GM19452 (cell line): ENCODE measurements at regions not wholly inside any gene's neighbourhood (a gene's known extent, or its start where the extent isn't known, plus 50 kb on each side); places are given as distances from the start of the nearest gene placed in this dataset.
"Not testable (repeated sequence)": the region's sequence is repeated elsewhere in the genome, so short reads cannot be mapped to it uniquely, and the experiment has no call there.

Experiments used
- ATAC-seq: cut with Tn5 transposase; IDR thresholded peaks from one replicate; pipeline ENCODE4 v1.9.1; 2021; ENCODE audit not compliant: unreplicated experiment

- ATAC-seq, result no peak
Measured at GRCh38 chrX:97850911-97851310, 967.2 kb downstream of the RPA4 start.

DNA sequence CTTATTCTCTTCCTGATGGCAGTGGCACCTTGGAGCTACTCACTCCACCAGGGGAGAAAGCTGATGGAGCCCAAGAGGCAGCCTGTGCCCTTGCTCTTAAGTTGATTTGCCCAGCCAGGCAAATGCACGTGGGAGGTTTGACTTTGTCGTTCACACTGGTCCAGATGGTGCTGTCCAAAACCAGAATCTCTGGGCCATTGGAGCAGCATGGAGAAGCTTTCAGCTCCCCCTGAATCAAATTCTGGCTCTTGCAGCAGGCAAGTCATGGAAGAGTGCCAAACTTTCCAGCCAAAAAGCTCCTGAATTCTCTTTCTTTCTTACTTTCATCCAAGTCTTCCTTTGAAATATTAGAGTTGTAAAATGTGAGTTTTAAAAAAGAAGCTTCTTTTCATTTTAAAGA, 970.4 kb downstream of the RPA4 start:
- no peak for ATAC-seq

DNA sequence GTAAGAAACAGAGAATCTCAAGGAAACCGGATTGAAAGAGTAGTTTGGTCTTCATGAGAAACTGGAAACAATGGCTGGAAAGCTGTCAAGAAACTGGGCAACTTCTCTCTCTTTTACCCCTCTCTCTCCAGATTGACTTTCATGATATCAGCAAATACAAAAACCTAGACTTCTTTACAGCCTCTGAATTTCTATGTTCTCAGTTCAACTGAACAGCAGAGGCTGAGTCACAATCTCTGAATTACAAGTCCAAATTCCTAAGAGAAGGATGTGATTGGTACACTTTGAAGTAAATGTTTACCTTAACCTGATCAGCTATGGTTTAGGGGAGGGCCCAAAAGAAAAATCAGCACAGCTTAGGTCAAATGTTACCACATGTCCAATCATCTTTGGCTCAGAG, 974.9 kb downstream of the RPA4 start:
- ATAC-seq, result no peak

DNA sequence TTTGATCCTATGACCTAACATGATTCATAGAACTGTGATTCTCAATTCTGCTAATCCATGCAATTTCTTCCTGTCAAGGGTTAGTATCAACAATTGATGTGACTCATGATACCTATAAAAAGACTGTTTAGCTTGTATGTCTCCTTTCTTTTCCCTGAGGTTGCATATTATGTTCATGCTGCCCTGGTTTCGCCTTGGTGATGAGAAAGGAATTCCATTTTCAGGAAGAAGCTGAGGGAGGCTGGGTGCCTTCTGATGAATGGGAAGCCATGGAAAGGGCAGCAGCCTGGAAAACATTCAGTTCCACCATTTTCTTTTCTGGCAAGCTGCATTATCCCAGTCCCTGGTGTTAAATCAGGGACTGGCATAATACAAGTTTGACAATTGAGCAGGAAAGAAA, 976.5 kb downstream of the RPA4 start:
- ATAC-seq, result no peak

DNA sequence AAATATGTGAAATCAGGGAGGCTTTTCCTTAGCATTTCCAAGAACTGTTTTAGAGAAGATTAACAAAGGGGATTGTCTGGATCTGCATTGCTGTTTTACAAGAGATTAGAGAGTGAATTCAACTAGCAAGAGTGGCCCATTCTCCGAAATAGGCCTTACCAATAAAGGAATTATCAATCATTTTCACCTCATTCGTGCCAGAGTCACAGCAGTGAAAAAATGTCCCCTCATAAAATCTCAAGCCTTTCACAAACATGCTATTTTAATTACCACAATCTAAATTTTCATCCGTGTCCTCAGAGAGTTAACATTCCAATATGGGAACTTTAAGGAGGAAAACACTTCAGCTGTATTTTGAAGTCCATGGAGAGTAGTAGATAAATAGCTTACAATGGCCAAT, 979.6 kb downstream of the RPA4 start:
- ATAC-seq, result no peak

GRCh38 chrX:97867266-97867665, 983.6 kb downstream of the RPA4 start:
- ATAC-seq, result no peak

DNA sequence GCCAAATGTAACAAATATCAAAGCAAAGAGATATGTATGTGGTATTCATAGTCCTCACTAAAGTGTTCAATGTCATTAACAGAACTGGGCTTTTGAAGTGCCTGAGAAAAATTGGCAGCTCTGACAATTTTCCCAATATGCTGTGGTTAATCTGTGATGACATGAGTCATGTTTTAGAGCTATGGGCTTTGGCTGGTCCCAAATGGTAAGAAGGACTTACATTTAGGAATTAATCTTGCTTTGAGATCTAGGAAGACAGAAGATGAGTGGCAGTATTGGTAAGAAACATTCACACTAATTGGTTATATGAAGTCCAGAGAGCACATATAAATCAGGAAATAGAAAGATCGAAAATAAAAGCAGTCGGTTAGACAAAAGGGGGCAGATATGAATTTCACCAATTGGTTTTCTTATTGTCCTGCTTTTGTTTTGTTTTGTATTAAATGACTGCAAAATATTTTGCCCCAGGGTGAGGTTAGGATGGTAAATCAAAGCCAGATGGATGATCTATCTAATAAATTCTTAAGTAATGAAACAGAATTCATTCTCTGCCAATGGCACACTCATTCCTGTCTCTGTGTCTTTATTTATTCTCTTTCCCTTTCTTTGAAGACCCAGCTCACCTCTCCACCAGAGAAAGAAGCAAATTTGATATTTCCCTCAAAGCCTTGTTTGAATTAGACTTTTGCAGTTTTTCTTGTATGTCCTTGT, 993.1 kb downstream of the RPA4 start:
- ATAC-seq, result no peak

DNA sequence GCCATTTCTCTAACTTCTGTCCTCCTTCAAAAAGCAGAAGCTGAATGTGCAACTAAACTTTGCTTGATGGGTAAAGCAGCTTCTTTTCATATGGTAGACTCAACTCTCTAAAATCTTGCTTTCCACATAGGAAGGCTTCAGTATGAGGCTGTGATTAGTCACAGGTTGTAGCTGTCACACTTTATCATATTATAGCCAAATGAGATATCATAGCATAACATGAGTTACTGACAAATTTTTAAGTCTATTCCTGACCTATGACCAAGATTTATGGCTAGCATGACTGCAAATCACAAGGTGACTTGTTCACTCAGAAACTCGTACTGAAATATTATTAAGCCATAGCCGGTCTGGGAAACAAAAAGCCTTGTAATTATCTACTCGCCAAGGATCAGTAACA, 998.6 kb downstream of the RPA4 start:
- no peak for ATAC-seq

DNA sequence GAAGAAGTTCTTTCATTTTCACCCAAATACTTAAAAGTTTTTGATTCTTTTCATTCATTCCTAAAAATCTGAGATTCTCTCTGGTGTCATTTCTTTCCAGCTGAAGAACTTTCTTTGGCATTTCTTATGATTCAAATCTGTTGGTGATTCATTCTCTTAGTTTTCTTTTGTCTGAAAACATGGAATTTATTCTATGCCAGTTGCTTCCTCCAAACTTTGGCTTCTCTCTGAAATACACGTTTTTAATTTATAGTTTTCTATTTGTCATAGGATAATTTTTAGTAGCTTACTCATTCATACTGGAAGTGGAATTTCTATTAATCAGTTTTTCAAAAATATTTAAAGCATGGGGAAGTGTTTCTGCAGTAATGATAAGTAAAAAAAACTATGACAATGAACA, 1012.0 kb downstream of the RPA4 start:
- ATAC-seq, result no peak

DNA sequence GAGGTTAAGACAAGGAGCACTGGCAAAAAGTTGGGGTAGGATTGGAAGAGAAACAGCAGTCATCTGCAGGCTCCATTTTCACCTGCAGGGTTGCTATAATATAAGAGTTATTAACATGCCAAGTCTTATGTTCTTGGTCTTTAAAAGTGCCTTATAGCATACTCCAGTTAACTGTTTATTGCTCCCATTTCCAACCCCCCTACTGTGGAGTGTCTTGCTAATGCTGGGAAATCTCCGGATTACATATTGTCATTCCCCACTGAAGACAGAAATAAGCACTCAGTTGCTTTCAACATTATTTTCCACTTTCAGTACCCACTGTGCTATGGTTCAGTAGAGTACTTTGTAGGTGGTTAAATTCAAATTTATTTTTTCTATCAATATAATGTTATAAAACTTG, 1014.3 kb downstream of the RPA4 start:
- ATAC-seq, result no peak

GRCh38 chrX:97898798-97899197, 1015.1 kb downstream of the RPA4 start:
- no peak for ATAC-seq

- ATAC-seq, result no peak
Measured at GRCh38 chrX:97907791-97908190, 1024.1 kb downstream of the RPA4 start.

- ATAC-seq, result peak; percentile 80
Measured at GRCh38 chrX:97909245-97909644, 1025.5 kb downstream of the RPA4 start.

- ATAC-seq, result not testable (repeated sequence)
Measured at GRCh38 chrX:97915390-97915789, 1031.7 kb downstream of the RPA4 start.

- not testable (repeated sequence) for ATAC-seq
Measured at GRCh38 chrX:97921223-97921622, 1037.5 kb downstream of the RPA4 start.

GRCh38 chrX:97931586-97931985, 1047.9 kb downstream of the RPA4 start:
- no peak for ATAC-seq

GRCh38 chrX:97936296-97936695, 1052.6 kb downstream of the RPA4 start:
- no peak for ATAC-seq

DNA sequence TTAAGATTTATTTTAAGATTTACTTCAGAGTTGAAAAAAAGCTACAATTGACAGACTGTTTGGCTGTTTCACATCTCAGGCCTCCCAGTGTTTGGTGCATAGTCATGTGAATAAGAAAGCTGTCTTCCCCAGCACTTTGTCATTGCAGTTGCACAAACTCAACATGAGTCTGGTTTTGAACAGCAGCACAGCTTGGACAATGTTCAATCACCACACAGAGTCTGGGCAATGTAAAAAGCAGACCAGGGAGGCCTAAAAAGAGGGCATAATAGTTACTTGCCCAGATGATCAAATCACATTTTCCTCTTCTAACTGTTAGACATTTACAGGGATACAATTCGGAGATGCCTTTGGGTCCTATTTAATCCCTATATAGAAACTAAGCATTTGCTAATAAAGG, 1055.0 kb downstream of the RPA4 start:
- ATAC-seq, result no peak

- no peak for ATAC-seq
Measured at GRCh38 chrX:97968376-97969163, 1084.9 kb downstream of the RPA4 start.

DNA sequence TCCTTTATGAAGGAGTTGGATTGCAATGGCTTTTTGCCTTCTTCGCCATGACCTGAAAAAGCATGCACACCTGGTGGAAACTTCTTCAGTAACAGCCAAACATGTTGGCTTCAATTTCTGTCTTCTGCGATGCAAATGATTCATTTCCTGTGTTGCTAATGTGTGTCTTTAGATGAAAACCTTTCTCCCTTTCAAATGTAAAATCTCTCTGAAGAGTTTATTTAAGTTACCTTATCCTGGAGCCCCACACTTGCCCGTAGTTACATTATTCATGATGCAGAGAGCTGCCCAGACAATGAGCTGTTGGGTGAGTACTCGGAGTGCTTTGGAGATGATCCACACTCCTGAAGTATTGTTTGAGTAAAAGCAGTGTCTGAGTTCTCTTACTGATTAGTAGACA, 1100.9 kb downstream of the RPA4 start:
- ATAC-seq, result no peak

GRCh38 chrX:97985096-97985495, 1101.4 kb downstream of the RPA4 start:
- no peak for ATAC-seq

DNA sequence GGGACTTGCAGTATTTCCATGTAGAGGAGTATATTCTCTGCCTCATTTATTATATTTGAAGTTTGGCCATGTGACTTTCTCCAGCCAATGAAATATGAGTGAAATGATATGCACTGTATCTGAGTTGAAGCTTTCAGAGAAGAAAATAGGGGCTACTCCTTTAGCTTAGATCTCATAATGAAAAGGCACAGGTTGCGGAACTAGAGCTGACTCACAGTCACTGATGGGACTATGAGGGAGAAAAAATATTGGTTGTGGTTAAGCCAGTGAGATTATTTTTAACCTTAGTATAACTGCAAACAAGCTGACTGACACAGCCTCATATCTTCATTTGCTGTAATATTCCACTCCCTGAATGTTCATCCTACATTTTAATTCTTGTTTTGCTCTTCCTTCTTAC, 1104.3 kb downstream of the RPA4 start:
- ATAC-seq, result no peak

DNA sequence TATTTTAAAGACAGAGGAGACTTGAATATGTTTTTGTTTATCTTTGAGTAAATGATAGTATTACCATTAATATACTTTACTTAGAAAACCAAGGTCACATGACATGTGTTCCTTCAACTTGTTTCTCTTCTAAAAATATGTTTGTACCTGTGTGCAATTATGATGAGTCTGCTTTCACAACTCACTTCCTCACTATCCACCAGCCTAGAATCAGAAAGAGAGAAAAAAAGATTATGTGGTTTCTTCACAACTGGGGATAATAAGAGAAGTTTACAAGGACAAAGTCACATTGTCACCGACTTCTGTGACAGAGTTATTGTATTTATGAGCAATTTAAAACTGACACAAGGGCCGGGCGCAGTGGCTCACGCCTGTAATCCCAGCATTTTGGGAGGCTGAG, 1112.1 kb downstream of the RPA4 start:
- ATAC-seq, result no peak
